NCI-H446 (cell line): ENCODE measurements at regions not wholly inside any gene's neighbourhood (a gene's known extent, or its start where the extent isn't known, plus 50 kb on each side); places are given as distances from the start of the nearest gene placed in this dataset.

Source experiments
- DNase-seq, 2 experiments: peaks; one replicate each; lab custom pipeline; 2025; lab: John Stamatoyannopoulos, UW

DNA sequence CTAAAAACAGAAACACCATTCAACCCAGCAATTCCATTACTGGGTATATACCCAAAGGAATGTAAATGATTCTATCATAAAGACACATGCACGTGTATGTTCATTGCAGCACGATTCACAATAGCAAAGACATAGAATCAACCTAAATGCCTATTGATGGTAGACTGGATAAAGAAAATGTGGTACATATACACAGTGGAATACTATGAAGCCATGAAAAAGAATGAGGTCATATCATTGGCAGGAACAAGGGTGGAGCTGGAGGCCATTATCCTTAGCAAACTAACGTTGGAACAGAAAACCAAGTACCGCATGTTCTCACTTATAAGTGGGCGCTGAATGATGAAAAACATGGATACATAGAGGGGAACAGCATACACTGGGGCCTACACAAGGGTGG, 77.2 kb upstream of the MYOCD start:
- DNase-seq: no peak

DNA sequence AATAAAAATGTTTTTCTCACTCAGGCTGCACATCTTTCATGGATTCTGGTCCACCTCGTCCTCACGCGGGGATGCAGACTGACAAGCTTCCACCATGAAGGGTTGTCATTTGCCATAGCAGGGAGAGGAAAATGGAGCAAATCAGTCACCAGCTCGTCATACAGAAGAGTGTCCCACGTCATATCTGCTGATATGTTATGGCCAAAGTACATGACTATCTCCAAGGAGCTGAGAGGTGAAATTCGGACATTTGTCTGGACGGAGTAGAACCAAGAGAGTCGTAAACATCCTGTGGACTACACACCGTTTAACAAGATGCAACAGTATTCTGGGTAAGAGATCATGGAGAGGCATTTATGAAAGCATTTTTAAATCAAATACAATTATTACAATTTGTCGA, 75.3 kb upstream of the MYOCD start:
- DNase-seq: no peak

- no peak for DNase-seq
These were observed 74.5 kb upstream of the MYOCD start for GRCh38 chr17:12591021-12591735.

- DNase-seq: no peak
These were observed 72.7 kb upstream of the MYOCD start for GRCh38 chr17:12592941-12593340.

- no peak for DNase-seq
These were observed 68.7 kb upstream of the MYOCD start for GRCh38 chr17:12596961-12597360.

DNA sequence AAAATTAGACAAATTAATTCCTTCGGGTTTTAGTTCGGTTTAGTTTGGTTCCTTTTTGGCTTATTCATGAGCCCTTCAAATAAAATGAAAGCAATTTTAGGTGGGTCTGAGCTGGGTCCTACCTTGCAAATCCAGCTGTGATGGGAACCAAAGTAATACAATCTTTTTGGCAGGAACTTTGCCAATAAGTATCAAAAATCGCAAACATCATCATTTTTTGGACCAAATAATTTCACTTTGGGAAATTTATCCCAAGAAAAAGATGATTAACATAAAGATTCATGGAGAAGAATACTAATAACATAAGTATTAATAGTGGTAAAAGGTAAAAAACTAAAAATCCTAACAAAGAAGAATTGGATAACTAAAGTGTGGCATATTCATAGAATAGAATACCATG, 67.8 kb upstream of the MYOCD start:
- no peak for DNase-seq

GRCh38 chr17:12599186-12599920, 66.3 kb upstream of the MYOCD start:
- DNase-seq: no peak

DNA sequence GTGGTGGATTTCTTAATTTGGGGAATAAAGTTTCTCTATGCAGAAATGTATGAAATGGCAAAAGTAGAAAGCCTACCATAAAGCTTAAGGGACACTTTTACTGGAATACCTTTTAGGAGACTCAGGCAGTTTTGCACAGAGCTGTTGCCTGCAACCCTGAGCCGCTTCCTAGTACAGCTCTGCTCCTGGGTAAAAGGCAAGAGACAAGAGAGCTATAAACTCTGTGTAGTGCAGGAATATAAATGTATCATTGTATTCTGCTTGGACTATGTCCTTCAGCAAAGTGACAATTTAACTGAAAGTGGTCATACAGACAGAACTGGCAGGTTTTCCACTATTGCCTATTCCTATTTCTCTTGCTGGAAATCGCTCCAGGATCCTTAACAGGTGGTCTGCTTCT, 65.3 kb upstream of the MYOCD start:
- no peak for DNase-seq

- DNase-seq: no peak
These were observed 62.1 kb upstream of the MYOCD start for GRCh38 chr17:12603566-12603965.

DNA sequence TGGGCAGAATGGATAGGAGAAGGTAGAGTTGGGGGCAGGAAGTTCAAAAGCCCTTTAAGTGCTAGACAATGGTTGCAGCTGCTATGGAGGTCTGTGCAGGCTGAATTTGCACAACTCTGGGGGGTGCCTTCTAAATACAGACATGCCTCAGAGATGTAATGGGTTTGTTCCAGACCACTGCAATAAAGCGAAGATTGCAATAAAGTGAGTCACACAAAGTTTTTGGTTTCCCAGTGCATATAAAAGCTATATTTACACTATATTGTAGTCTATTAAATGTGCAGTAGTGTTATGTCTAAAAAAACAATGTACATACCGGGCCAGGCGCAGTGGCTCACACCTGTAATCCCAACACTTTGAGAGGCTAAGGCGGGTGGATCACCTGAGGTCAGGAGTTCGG, 60.5 kb upstream of the MYOCD start:
- no peak for DNase-seq

GRCh38 chr17:12613566-12613965, 52.1 kb upstream of the MYOCD start:
- no peak for DNase-seq
